GM19328 (cell line): ENCODE measurements at regions not wholly inside any gene's neighbourhood (a gene's known extent, or its start where the extent isn't known, plus 50 kb on each side); places are given as distances from the start of the nearest gene placed in this dataset.
"Not testable (repeated sequence)": the region's sequence is repeated elsewhere in the genome, so short reads cannot be mapped to it uniquely, and the experiment has no call there.

ENCODE experiments used
- ATAC-seq: cut with Tn5 transposase; IDR thresholded peaks from one replicate; pipeline ENCODE4 v1.9.1; 2021; ENCODE audit warnings: mild to moderate bottlenecking, moderate library complexity; ENCODE audit not compliant: unreplicated experiment

DNA sequence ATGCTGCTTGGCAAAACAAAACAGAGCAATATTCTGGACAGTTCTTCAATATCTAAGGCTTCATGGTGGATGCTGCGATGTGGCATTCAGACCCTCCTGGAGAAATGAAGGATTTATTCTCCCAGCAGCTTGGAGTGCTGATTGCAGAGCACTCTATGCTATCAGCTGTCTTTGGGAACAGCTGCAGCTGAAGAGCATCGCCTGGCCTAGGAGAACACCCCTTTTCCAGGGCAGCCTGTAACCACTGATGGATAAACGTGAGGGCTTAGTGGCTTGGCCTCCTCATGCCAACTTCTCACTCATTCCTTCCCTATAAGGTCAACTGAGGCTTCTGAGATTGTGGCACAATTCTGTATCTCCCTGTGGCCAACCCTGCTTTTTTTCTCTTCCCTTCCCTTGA lies 638.1 kb upstream of the CNTNAP2 start:
- no peak for ATAC-seq

DNA sequence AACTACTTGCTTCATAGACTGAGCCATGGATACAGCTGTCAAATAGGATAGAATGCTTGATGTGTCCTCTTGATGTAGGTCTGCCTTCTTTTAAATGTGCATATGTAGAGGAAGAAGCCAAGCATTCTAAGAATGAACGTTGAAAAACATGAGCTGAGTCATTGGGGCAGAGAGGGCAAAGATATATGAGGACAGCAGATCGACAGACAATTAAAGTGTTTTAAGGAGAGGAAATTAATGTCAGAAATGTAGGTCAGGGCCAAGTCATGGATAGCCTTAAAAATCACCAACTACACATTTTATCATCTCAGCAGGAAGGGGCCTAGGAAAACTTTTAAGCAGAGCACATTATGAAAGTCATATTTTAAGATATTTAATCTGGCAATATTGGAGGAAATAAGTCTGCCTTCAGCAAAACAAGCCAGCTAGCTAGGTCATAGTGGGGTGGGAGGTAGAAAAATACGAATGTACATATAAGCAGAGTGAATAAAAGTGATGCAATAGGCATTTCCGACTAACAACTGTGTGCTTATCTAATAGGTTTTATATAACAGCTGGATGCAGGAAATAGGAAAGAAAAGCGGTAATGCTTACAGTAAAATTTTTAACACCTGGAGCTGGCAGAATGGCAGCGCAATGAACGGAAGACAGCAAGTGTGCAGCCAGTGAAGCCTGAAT lies 638.3 kb upstream of the TPK1 start:
- ATAC-seq = no peak

DNA sequence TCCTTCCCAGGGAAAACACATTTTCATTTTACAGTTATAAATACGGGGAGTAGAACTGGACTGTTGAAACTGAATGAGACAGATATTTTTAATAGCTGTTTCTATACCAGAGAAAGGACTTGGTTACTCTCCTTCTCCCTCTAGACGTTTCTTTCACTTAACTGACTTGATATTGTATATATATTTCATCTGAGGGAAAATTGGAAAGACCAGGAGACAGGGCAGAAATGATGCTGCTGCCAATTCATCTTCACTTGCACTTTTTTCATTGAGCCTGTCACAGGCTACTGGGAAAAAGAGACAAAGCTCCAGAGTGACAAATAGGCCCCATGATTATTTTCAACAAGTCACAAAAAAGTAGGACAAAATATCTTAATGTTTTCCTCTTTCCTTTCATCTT lies 636.0 kb upstream of the TPK1 start:
- no peak for ATAC-seq

DNA sequence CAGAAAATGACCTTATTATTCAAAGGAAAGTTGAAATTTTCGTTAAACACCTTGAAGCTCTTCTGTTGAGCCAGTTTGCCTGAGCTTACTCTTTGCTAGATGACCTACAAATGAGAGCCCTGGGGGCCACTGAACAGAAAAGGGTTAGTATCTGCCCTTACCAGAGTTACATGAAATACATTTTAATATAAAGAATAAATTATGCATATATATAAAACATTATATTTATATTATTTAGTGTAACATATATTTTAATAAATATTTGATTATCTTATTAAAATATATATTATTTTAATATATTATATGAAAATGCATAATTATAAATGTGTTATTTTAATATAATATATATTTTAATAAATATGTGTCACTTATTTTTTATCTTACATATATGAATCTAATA lies 628.4 kb upstream of the TPK1 start:
- no peak for ATAC-seq

DNA sequence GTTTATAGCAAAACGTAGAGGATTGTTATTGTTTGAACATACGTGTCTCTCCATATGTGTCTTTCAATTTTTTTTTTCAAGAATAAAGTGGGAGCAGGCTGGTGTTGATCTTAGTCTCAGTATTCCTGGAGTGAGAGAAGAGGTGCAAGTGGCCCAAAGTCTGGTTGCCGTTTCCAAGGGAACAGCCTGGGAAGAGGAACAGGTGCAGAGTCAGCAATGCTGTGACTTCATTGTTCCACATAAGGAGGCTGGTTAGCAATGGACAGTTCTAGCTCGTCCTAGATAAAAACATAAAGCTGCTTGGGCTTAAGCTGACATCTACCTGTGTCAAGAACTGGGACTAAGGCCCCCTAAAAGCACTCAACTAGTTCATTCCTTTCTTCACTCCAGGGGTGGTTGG lies 626.6 kb upstream of the TPK1 start:
- no peak for ATAC-seq

DNA sequence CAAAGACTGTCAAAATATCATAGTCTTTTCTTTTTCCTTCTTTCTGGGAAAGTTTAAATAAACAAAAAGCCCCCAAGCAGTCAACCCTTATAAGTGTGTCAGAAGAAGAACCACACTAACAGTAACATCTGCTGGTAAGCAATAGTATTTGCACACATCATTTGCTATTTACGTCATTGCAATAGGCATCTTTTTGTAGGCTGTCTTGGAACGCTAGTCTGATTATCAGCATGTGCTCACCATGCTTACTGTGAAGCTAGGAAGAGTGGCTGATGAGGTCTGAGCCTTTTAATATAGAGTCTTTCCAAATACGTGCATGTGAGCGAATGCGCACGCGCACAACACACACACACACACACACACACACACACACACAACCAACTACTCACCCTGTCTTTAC lies 599.0 kb upstream of the TPK1 start:
- ATAC-seq = no peak

DNA sequence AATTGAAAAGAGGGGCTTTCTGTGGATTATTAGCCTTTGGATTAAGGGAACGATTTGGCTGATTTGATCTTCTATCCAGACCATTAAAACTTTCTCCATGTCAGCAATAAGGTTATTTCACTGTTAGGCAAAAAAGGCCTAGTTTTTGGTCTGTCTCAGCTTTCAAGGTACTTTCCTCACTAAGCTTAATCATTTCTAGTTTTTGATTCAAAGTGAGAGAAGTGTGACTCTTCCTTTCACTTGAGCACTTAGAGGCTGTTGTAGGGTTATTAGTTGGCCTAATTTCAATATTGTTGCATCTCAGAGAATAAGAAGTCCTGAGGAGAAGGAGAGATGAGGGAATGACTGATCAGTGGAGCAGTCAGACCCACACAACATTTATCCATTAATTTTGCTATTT lies 596.0 kb upstream of the TPK1 start:
- no peak for ATAC-seq

DNA sequence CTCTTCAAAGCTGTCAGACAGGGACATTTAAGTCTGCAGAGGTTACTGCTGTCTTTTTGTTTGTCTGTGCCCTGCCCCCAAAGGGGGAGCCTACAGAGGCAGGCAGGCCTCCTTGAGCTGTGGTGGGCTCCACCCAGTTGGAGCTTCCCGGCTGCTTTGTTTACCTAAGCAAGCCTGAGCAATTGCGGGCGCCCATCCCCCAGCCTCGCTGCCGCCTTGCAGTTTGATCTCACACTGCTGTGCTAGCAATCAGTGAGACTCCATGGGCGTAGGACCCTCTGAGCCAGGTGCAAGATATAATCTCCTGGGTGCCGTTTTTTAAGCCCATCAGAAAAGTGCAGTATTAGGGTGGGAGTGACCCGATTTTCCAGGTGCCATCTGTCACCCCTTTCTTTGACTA lies 582.6 kb upstream of the TPK1 start:
- not testable (repeated sequence) for ATAC-seq

DNA sequence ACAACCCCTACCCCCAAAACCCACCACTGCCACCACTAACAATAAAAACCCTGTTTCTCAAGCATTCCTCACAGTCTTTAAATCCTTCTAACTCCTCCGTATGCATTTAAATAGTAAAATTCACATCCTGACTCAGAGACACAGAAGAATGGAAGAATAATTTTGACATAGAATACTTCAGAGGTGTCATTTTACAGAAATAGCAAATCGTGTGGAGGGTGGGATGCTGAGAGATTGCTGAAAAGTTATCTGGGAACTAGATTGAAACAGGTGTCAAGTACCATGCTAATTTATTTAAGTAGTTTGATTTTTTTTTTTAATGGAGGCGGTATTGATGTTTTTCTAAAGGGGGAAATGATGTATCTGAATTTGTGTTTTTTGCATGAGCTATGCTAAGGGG lies 575.2 kb upstream of the TPK1 start:
- ATAC-seq = no peak

DNA sequence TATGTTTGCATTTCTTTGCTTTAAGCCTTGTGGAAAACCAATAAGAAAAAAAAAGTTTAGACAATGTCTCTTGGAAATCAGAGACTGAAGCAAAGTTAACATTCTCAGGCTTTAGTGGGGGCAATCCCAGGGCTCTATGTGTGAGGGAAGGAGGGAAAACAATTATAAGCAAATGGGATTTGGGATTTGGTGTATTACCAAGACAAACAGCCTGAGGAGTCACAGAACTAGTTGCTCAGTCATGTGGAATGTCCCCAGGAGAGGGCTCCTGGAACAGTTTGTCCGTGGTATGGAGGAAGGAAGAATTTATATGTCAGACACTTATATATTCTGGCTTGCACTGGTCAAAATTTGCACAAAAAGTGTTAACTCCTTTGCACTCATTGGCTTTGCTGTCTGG lies 562.9 kb upstream of the TPK1 start:
- no peak for ATAC-seq

DNA sequence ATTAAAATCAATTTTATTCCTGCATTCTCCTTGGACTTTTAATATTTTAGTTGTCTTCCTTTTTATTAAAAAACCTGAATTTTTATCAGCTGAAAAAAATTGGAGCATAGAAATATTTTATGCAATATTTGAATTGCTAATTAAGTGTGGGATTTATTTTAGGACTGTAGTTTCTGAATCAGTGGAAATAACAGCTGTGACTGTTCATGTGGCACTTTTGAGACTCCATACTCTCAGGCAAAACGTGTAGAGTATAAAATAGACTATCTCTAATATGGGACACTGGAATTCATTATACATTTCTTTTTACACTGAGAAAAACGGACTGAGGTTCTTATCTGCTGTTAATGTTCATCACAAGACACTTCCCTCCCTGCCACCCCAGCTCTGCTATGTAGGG lies 558.3 kb upstream of the TPK1 start:
- ATAC-seq = no peak

DNA sequence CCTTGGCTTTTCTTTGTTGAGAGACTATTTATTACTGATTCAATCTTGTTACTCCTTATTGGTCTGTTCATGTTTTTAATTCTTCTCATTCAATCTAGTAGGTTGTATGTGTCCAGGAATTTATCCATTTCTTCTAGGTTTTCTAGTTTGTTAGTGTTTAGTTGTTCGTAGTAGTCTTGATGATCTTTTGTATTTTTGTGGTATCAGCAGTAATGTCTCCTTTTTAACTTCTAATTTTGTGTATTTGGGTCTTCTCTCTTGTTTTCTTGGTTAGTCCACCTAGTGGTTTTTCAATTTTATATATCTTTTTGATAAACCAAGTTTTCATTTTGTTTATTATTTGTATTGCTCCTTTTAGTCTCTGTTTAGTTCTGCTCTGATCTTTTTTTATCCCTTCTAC lies 546.9 kb upstream of the TPK1 start:
- ATAC-seq = no peak

DNA sequence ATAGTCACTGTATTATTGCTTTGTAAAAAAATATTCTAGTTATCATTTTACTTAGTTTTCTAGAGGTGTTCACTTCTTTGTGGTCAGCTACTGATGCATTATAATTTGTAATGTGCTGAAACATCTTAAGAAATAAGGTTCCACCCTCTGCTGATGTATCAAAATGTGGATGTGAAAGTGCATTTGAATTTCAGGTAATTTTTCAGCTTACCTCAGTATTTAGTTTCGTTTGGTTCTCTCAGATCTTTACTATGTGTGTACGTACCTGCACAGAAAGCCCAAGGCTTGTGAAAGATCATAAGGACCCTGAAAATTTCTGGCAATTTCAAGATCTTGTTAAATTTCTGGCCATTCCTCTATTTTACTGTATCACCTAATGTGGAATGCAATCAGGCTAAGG lies 542.3 kb upstream of the TPK1 start:
- ATAC-seq = no peak

DNA sequence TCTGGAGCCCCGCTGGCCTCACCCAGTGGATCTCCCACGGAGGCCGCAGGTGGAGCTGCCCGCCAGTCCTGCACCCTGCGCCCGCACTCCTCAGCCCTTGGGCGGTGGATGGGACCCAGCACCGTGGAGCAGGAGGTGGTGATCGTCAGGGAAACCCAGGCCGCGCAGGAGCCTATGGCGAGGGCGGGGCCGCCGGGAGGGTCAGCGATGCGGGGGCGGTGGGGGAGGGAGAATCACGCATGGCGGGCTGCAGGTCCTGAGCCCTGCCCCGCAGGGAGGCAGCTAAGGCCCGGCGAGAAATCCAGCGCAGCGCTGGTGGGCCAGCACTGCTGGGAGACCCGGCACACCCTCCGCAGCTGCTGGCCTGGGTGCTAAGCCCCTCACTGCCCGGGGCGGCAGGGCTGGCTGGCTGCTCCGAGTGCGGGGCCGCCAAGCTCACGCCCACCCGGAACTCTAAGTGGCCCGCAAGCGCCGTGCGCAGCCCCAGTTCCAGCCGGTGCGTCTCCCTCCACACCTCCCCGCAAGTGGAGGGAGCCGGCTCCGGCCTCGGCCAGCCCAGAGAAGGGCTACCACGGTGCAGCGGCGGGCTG lies 524.8 kb upstream of the TPK1 start:
- ATAC-seq = no peak

DNA sequence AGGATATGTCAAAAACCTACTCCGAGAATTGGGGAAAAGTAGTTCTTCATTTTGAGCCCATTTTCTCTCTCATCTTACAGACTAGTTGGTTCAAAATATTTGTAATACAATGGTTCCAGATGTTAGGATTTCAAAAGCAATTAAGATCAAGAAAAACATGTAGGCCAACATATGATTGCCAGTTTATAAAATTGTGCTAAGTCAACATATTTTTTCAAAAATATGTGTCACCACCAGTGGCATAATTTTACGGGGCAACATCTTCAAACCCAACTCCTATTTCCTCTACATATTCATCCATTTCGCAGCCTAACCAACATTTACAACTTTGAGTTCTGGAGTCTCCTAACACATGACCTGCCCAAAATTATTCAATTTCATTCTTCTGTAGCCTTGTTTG lies 514.5 kb upstream of the TPK1 start:
- no peak for ATAC-seq

DNA sequence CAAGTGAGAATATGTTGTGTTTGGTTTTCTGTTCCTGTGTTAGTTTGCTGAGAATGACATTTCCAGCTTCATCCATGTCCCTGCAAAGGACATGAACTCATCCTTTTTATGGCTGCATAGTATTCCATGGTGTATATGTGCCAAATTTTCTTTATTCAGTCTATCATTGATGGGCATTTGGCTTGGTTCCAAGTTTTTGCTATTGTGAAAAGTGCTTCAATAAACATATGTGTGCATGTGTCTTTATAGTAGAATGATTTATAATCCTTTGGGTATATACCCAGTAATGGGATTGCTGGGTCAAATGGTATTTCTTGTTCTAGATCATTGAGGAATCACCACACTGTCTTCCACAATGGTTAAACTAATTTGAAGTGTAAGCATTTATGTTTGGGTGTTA lies 513.6 kb upstream of the TPK1 start:
- ATAC-seq = not testable (repeated sequence)

DNA sequence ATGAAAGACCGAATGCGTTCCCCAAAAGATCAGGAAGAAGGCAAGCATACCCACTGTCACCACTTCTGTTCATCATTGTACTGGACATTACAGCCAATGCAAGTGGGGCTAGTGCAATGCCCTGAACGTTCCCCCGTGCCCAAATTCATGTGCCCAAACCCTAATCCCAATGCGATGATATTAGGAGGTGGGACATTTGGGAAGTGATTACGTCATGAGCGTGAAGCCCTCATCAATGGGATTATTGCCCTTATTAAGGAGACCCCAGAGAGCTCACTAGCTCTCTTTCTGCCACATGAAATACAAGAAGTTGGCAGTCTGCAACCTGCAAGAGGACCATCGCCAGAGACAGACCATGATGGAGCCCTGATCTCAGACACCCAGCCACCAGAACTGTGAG lies 511.4 kb upstream of the TPK1 start:
- ATAC-seq = no peak

DNA sequence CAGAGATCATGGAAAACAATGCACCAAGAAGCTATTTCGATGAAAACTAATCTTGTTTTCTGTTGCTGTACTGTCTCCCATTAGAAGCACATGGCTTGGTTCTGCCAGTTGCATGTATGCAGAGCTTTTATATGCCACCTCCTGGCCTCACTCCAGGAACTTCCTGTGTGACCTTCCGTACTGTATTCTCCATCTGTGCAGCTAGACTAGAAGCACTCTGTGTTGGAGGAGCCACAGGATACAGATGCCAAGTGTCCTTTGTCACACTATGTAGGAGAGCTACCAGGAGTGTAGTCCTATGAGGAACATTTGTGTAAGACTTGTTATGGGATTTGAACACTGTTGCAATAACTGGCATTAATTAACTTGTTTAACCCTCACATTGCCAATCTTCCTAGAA lies 503.5 kb upstream of the TPK1 start:
- no peak for ATAC-seq

DNA sequence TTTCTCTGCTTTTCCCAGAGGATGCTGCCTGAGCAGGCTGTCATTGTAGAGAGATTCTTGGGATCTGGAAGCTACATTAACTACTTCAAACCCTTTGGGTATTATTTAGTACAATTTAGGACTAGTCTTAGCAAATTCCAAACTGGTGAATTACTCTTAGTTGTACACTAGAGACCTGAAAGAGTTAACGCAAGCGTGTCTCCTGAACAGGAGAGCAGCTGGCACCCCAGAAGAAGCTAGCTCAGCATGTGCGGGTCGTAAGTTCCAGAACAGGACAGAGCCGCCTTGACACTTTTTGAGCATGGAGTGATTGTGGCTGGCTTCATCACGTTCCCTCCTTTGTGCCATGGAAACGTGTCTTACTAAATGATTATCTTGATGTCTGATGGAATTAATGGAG lies 495.7 kb upstream of the TPK1 start:
- no peak for ATAC-seq

DNA sequence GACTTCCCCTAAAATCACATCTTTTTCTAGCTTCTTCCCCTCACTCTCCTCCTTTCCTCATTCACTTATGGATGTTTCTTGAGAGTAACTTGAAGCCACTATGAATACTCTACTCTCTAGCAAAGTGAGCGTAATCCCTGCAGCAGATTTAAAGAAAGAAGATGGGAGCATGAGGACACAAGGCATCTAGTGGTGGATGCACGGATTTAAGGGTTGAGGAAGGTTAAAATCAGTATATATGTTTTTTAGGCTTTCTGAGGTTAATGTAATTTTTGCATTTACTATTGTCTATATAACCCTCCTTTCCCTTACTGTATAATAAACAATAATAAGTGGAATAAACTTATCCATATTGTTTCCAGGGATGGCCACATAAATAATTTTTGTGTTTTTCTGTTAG lies 495.2 kb upstream of the TPK1 start:
- no peak for ATAC-seq

DNA sequence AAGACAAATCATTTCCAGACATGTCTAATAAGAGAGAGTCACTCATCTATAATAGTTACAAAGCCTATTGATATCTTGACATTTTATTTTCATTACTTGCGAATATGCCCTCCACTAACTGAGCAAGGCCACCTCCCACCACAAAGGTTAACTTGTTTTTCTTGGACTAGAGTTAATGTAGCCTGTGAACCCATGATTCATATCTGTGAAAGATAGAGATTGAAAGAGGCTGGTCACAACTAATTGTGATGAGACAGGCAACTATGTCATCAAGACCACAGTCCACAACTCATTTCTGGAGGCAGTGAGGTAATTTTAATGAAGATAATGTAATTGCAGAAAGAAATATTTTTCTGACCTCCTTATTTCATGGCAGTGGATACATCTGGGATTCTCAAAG lies 491.8 kb upstream of the TPK1 start:
- ATAC-seq = no peak

DNA sequence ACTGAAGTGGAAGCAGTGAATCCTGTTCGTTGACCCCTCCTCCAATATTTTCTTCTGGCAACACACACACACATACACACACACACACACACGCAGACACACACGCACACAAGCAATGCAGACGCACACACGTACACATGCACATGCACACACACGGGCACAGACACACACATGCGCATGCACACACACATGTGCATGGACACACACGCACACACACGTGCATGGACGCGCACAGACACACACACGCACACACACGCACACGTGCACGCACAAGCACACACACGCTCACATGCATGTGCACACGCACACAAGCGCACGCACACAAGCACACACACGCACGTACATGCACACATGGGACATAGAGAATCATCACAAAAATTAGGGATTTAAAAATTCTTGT lies 488.2 kb upstream of the TPK1 start:
- no peak for ATAC-seq

DNA sequence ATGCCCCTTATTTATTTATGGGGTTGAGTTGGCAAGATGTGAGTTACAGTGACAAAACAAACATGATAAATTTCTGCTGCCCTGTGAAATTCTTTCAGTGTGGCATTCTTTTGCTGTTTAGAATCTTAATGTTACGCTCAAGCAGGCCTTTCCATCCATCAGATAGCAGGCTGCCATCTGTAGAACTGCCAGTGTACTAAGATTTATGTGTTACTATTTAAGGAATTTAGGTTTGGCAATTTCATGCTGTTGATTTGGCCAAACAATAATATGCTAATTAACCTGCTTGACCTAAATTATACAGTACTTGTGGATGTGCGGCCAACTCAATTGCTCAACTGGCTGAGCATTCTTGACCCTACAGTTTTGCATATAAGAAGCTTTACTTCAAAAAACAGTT lies 477.7 kb upstream of the TPK1 start:
- no peak for ATAC-seq
